Keratinocyte (primary cell): ENCODE measurements at regions not wholly inside any gene's neighbourhood (a gene's known extent, or its start where the extent isn't known, plus 50 kb on each side); places are given as distances from the start of the nearest gene placed in this dataset.

ENCODE experiments used
- DNase-seq: peaks from one replicate; pipeline ENCODE4 v3.0.0-alpha.2; 2011; ENCODE audit warnings: low read depth, missing footprints, low spot score
- FAIRE-seq: peaks from 2 replicates; lab custom pipeline; 2011; peaks lifted over from hg19 to GRCh38; lab: Jason Lieb, UNC
- H2AFZ ChIP-seq: 2 replicates; pipeline ENCODE4 v1.6.0; 2012; ENCODE audit warnings: low read length, control low read depth, inconsistent platforms; ENCODE audit not compliant: control insufficient read depth
- H3K27ac ChIP-seq: 2 replicates; pipeline ENCODE4 v1.5.1; 2011; ENCODE audit warnings: low read length; ENCODE audit not compliant: control insufficient read depth, insufficient read depth
- H3K27me3 ChIP-seq: 3 replicates; pipeline ENCODE4 v1.6.0; 2011; ENCODE audit warnings: low read length; ENCODE audit not compliant: control insufficient read depth, insufficient read depth; ENCODE audit errors: extremely low read depth
- H3K36me3 ChIP-seq, 2 experiments: 2 replicates in 1 of 2; 3 replicates in 1 of 2; pipeline ENCODE4 v1.5.1; 2011; ENCODE audit warnings: low read length in 2 of 2, mild to moderate bottlenecking in 1 of 2; ENCODE audit not compliant: control insufficient read depth in 2 of 2, insufficient read depth in 2 of 2; ENCODE audit errors: extremely low read depth in 1 of 2
- H3K4me1 ChIP-seq: 3 replicates; pipeline ENCODE4 v1.5.1; 2011; ENCODE audit warnings: low read length; ENCODE audit not compliant: control insufficient read depth, insufficient read depth; ENCODE audit errors: extremely low read depth
- H3K4me2 ChIP-seq: 3 replicates; pipeline ENCODE4 v1.6.0; 2011; ENCODE audit warnings: low read depth, low read length; ENCODE audit not compliant: control insufficient read depth, insufficient read depth; ENCODE audit errors: extremely low read depth
- H3K4me3 ChIP-seq, 3 experiments: fragments of 200-600 bp in 1 of 3; sonication (generic) in 1 of 3; 2 replicates in 2 of 3; 3 replicates in 1 of 3; pipeline ENCODE4 v1.5.1; 2011 to 2016; ENCODE audit warnings: low read length in 3 of 3, mild to moderate bottlenecking in 3 of 3, control low read depth in 2 of 3, inconsistent platforms in 1 of 3, low read depth in 1 of 3, mixed read lengths in 1 of 3, mixed run types in 1 of 3, moderate library complexity in 1 of 3; ENCODE audit not compliant: control insufficient read depth in 2 of 3, insufficient read depth in 2 of 3; ENCODE audit errors: extremely low read depth in 1 of 3
- H3K79me2 ChIP-seq: 2 replicates; pipeline ENCODE4 v1.6.0; 2012; ENCODE audit warnings: low read length; ENCODE audit not compliant: control insufficient read depth, insufficient read depth
- H3K9ac ChIP-seq: 3 replicates; pipeline ENCODE4 v1.6.0; 2011; ENCODE audit warnings: low read length; ENCODE audit not compliant: control insufficient read depth, insufficient read depth; ENCODE audit errors: extremely low read depth
- H3K9me1 ChIP-seq: 3 replicates; pipeline ENCODE4 v1.6.0; 2011; ENCODE audit warnings: low read length; ENCODE audit not compliant: control insufficient read depth, insufficient read depth; ENCODE audit errors: extremely low read depth
- H3K9me3 ChIP-seq: 2 replicates; pipeline ENCODE4 v1.5.1; 2012; ENCODE audit warnings: low read depth, low read length; ENCODE audit not compliant: control insufficient read depth
- H4K20me1 ChIP-seq: 3 replicates; pipeline ENCODE4 v1.6.0; 2011; ENCODE audit warnings: low read length; ENCODE audit not compliant: control insufficient read depth, insufficient read depth; ENCODE audit errors: extremely low read depth
- EZH2 ChIP-seq: IDR thresholded peaks from one replicate; pipeline ENCODE4 v1.6.1; 2012; ENCODE audit warnings: inconsistent platforms, mild to moderate bottlenecking, low read length, moderate library complexity
- dilution Hi-C: fragments of 300-500 bp; cut with MboI; formaldehyde crosslinking; loops from one replicate; pipeline ENCODE4 v1.7.0; 2020; ENCODE audit warnings: low sequenced_read_pairs; ENCODE audit not compliant: extremely low pct_ligation_motif_present
- TF ChIP-seq, protein P1 (sequence below), 3 experiments: IDR thresholded peaks in 1 of 3; conservative IDR thresholded peaks in 1 of 3; optimal IDR thresholded peaks in 1 of 3; 2 replicates in 2 of 3; 3 replicates in 1 of 3; pipeline versions ENCODE3 to v1.5.1; 2011; ENCODE audit warnings: low read length in 3 of 3, mild to moderate bottlenecking in 3 of 3, moderate library complexity in 2 of 3, control low read depth in 1 of 3, inconsistent platforms in 1 of 3; ENCODE audit not compliant: insufficient read depth in 2 of 3; ENCODE audit errors: extremely low read depth in 1 of 3

DNA sequence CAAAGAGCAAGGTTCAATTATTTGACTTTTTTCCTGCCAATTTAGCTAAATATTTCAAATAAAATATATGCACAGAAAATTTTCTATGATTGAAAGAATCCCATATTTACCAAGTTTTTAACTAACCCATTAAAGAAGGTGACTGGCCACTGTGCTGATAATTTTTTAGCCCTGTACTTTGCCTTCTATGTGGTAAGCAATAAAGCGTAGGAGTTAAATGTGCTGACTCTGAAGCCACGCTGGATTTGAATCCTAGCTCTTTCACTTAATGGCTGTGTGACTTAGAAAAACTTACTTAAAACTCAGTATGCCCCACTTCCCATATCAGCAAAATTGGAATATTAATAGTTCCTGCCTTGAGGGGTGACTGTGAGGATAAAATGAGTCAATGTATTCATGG lies 82.1 kb downstream of the NEUROD6 start:
- H3K36me3 ChIP-seq = no peaks in the 10 kb centered on the region

DNA sequence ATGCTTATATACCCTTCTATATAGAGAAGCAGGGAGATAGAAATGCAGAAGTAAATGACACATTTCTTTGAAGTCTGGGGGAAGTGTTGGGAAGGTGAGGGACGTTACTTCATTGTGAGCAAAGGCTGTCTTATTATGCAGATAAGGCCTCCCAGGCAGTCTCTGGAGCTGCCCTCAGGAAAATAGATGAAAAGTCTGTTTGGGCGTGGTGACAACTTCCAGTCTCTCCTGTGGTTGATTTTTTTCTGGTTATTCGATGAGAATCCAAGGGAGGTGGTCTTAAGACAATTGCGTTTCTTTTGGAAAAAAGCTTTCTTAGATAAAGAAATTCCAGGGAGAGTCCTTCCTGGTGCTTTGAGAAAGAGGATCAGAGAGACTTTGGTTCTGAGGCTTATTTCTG lies 84.0 kb downstream of the NEUROD6 start:
- Histone ChIP-seq H3K4me2 (no peak overlapping the region), H3K9ac (no peak overlapping the region), H4K20me1 (no peaks in the 10 kb centered on the region), H3K9me1 (no peaks in the 10 kb centered on the region), H3K27ac (no peak overlapping the region), H2AFZ (no peak overlapping the region), H3K4me1 (no peaks in the 10 kb centered on the region), H3K4me3 (no peak overlapping the region), H3K79me2 (no peaks in the 10 kb centered on the region), H3K9me3 (no peaks in the 10 kb centered on the region), H3K27me3 (no peaks in the 10 kb centered on the region), H3K36me3 (no peaks in the 10 kb centered on the region)
- FAIRE-seq (no peak), DNase-seq (no peak)
- dilution Hi-C loops = no loop called here
- TF ChIP-seq, protein P1, sequence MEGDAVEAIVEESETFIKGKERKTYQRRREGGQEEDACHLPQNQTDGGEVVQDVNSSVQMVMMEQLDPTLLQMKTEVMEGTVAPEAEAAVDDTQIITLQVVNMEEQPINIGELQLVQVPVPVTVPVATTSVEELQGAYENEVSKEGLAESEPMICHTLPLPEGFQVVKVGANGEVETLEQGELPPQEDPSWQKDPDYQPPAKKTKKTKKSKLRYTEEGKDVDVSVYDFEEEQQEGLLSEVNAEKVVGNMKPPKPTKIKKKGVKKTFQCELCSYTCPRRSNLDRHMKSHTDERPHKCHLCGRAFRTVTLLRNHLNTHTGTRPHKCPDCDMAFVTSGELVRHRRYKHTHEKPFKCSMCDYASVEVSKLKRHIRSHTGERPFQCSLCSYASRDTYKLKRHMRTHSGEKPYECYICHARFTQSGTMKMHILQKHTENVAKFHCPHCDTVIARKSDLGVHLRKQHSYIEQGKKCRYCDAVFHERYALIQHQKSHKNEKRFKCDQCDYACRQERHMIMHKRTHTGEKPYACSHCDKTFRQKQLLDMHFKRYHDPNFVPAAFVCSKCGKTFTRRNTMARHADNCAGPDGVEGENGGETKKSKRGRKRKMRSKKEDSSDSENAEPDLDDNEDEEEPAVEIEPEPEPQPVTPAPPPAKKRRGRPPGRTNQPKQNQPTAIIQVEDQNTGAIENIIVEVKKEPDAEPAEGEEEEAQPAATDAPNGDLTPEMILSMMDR (optimal IDR thresholded peaks at IDR 0.05 in 1 of 3, IDR thresholded peaks at IDR 0.05 in 1 of 3, conservative IDR thresholded peaks at IDR 0.05 in 1 of 3; ENCODE audit: extremely low read depth in 1 of 3, insufficient read depth in 2 of 3, low read length in 3 of 3) = no peak
- TF ChIP-seq EZH2 = no peak

More for the DNA sequence above, 82.1 kb downstream of the NEUROD6 start:
- Histone ChIP-seq H3K9ac (no peak overlapping the region), H3K4me2 (no peak overlapping the region), H4K20me1 (no peaks in the 10 kb centered on the region), H3K79me2 (no peaks in the 10 kb centered on the region), H3K27me3 (no peaks in the 10 kb centered on the region), H2AFZ (no peak overlapping the region), H3K4me1 (peaks cover 5% of the 10 kb centered on the region), H3K27ac (no peak overlapping the region), H3K9me3 (no peaks in the 10 kb centered on the region), H3K9me1 (no peaks in the 10 kb centered on the region), H3K4me3 (no peak overlapping the region)
- TF ChIP-seq, protein P1 (optimal IDR thresholded peaks at IDR 0.05 in 1 of 3, IDR thresholded peaks at IDR 0.05 in 1 of 3, conservative IDR thresholded peaks at IDR 0.05 in 1 of 3; ENCODE audit: extremely low read depth in 1 of 3, insufficient read depth in 2 of 3, low read length in 3 of 3) = no peak
- no peak for TF ChIP-seq EZH2
- dilution Hi-C loops = no loop called here
- DNase-seq (no peak), FAIRE-seq (no peak)
